Kidney (tissue), 13 donors: ENCODE measurements at regions not wholly inside any gene's neighbourhood (a gene's known extent, or its start where the extent isn't known, plus 50 kb on each side); places are given as distances from the start of the nearest gene placed in this dataset.

Experiments
- DNase-seq, 5 donors: peaks; one replicate each; pipeline ENCODE4 v3.0.0-alpha.2; 2013 to 2020
- FAIRE-seq: peaks from 2 replicates; lab custom pipeline; 2012; peaks lifted over from hg19 to GRCh38; lab: Jason Lieb, UNC
- H3K27ac ChIP-seq, 2 donors: one replicate each; pipeline ENCODE4 v1.7.0; 2013; ENCODE audit warnings: low read depth in 2 of 2, low read length in 2 of 2, inconsistent platforms in 1 of 2
- H3K27me3 ChIP-seq: one replicate; pipeline ENCODE4 v1.7.1; 2013; ENCODE audit warnings: low read length, inconsistent platforms; ENCODE audit not compliant: control insufficient read depth, insufficient read depth
- H3K36me3 ChIP-seq, 3 donors: one replicate each; pipeline versions ENCODE4 v1.7.0 to v1.7.1; 2013; ENCODE audit warnings: low read length in 3 of 3, control low read depth in 1 of 3, inconsistent platforms in 1 of 3; ENCODE audit not compliant: insufficient read depth in 3 of 3, control insufficient read depth in 2 of 3
- H3K4me1 ChIP-seq, 3 donors: one replicate each; pipeline versions ENCODE4 v1.7.0 to v1.7.1; 2013; ENCODE audit warnings: low read length in 3 of 3, inconsistent platforms in 1 of 3, low read depth in 1 of 3; ENCODE audit not compliant: control insufficient read depth in 2 of 3, insufficient read depth in 2 of 3
- H3K4me3 ChIP-seq, 3 donors: one replicate each; pipeline versions ENCODE4 v1.7.0 to v1.8.1; 2013; ENCODE audit warnings: low read length in 3 of 3, control low read depth in 1 of 3, inconsistent platforms in 1 of 3
- H3K9ac ChIP-seq, 3 donors: one replicate each; pipeline versions ENCODE4 v1.7.0 to v1.7.1; 2013; ENCODE audit warnings: low read length in 3 of 3, control low read depth in 1 of 3, inconsistent platforms in 1 of 3
- H3K9me3 ChIP-seq, 3 donors: one replicate each; pipeline versions ENCODE4 v1.7.0 to v1.7.1; 2013; ENCODE audit warnings: low read length in 3 of 3, control low read depth in 1 of 3, inconsistent platforms in 1 of 3; ENCODE audit not compliant: control insufficient read depth in 2 of 3, insufficient read depth in 1 of 3
- intact Hi-C: fragments of 100-400 bp; cut with DNase I; formaldehyde crosslinking; loops from one replicate; pipeline ENCODE4 v1.11.1; 2022
- TF ChIP-seq, protein P1 (sequence below): IDR thresholded peaks from 3 replicates; pipeline ENCODE4 v1.5.1; 2012; ENCODE audit warnings: mild to moderate bottlenecking, moderate library complexity, borderline replicate concordance; ENCODE audit not compliant: insufficient read depth; ENCODE audit errors: extremely low read depth
- donor health status: control.
- donor health status: control.
- donor health status: control.
- donor health status: control.
- donor health status: control.
- donor health status: DM: yes; HTN: yes; CAD: no.
- donor health status: Normal renal cell carcinoma (clear cell type).

DNA sequence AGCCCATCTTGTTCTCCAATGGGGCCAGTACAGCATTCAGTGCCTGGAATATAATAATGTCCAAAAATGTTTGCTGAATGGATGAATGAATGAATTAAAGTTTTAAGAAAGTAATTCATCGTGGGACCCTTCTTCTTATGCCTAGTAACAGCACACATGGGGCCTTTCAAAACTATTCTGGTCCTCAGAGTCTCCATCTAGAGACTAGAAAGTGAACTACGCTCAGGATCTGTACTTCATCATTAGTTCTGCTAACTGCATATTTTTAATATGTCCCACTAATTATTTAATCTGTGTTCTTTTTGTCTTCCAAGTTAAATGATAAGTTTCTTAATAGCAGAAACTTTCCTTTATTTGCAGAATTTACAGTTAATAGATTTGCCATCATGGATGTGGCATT lies 172.5 kb downstream of the SMAD2 start:
- no peaks in the 10 kb centered on the region for H3K36me3 ChIP-seq
- TF ChIP-seq, protein P1, sequence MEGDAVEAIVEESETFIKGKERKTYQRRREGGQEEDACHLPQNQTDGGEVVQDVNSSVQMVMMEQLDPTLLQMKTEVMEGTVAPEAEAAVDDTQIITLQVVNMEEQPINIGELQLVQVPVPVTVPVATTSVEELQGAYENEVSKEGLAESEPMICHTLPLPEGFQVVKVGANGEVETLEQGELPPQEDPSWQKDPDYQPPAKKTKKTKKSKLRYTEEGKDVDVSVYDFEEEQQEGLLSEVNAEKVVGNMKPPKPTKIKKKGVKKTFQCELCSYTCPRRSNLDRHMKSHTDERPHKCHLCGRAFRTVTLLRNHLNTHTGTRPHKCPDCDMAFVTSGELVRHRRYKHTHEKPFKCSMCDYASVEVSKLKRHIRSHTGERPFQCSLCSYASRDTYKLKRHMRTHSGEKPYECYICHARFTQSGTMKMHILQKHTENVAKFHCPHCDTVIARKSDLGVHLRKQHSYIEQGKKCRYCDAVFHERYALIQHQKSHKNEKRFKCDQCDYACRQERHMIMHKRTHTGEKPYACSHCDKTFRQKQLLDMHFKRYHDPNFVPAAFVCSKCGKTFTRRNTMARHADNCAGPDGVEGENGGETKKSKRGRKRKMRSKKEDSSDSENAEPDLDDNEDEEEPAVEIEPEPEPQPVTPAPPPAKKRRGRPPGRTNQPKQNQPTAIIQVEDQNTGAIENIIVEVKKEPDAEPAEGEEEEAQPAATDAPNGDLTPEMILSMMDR = no peak
- H3K27ac ChIP-seq = no peak overlapping the region
- no peaks in the 10 kb centered on the region for H3K9me3 ChIP-seq
- no peaks in the 10 kb centered on the region for H3K4me1 ChIP-seq
- H3K9ac ChIP-seq = no peak overlapping the region
- FAIRE-seq (no peak), DNase-seq (no peak)
- H3K4me3 ChIP-seq = no peak overlapping the region
- intact Hi-C loops = no loop called here
- H3K27me3 ChIP-seq = no peaks in the 10 kb centered on the region

DNA sequence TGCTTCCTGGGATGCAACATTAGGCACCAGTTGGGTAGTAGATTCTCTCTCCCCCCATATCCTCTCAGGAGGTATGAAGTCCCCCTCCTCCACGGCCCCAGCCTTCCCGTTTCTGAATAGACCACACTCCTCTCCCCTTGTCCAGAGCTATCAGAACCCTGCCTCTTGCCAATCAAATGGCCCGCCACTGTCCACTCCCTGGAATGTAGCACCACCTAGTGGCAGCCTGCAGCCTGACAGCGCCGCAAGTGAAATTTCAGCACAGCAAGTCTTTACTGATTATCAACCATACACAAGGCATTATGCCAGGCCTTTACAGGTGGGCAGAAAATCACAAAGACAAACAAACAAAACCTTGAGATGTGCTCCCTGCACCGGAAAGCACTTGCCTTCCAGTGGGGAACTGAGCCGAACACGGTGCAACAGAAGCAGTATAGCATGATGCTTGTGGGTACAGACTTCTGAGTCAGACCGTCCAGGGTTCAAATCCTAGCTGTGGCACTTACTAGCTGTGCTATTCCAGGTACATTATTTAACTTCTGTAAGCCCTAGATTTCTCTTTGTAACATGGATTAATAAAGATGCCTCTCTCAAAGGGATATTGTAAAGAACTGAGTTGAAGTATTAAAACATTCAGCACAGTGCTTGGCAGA lies 174.0 kb downstream of the SMAD2 start:
- no peak for FAIRE-seq
- H3K36me3 ChIP-seq = no peaks in the 10 kb centered on the region
- H3K27me3 ChIP-seq = no peaks in the 10 kb centered on the region
- no peak overlapping the region for H3K4me3 ChIP-seq
- TF ChIP-seq, protein P1 = peak; percentile 88
- no peaks in the 10 kb centered on the region for H3K9me3 ChIP-seq
- H3K4me1 ChIP-seq = no peaks in the 10 kb centered on the region
- peak in 4 of 5 donors; percentile 62 to 74 (median 68) for DNase-seq
- H3K27ac ChIP-seq = no peak overlapping the region
- intact Hi-C loops = no loop called here
- H3K9ac ChIP-seq = no peak overlapping the region

DNA sequence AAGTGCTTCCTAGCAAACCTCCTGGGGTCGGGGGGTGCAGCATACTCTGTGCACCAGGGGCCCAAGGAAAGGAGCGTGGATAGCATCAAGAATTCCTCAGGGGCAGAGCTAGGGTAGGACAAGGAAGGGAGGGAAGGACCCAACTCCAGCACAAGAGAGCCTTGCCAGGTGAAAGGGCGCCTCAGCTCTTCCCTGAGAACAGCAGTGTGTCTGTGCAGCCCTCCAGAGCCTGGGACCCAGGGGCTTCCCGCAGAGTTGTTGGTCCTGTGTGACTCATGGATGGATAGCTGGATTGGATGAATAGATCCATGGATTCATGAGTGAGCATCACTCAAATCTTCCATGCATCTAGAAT lies 175.4 kb downstream of the SMAD2 start:
- intact Hi-C loops = no loop called here
- no peak for FAIRE-seq

More for the DNA sequence above, 175.4 kb downstream of the SMAD2 start:
- no peaks in the 10 kb centered on the region for H3K4me1 ChIP-seq
- H3K36me3 ChIP-seq = no peaks in the 10 kb centered on the region
- no peak overlapping the region for H3K4me3 ChIP-seq
- no peak overlapping the region for H3K9ac ChIP-seq
- H3K9me3 ChIP-seq = no peaks in the 10 kb centered on the region
- H3K27ac ChIP-seq = no peak overlapping the region
- no peak for DNase-seq
- TF ChIP-seq, protein P1 = no peak
- no peaks in the 10 kb centered on the region for H3K27me3 ChIP-seq
